Colonic mucosa (tissue), 4 donors: ENCODE measurements at regions not wholly inside any gene's neighbourhood (a gene's known extent, or its start where the extent isn't known, plus 50 kb on each side); places are given as distances from the start of the nearest gene placed in this dataset.
A peak's percentile ranks its signal among the peaks of the same experiment; 100 is the strongest.

Experiments
- DNase-seq: peaks from one replicate; pipeline ENCODE4 v3.0.0-alpha.2; 2020
- H3K27ac ChIP-seq: fragments of 200-600 bp; one replicate; pipeline ENCODE4 v1.8.0; 2021
- H3K27me3 ChIP-seq: fragments of 200-600 bp; one replicate; pipeline ENCODE4 v1.8.0; 2021
- H3K36me3 ChIP-seq: fragments of 200-600 bp; one replicate; pipeline ENCODE4 v1.8.0; 2021
- H3K4me1 ChIP-seq: fragments of 200-600 bp; one replicate; pipeline ENCODE4 v1.8.0; 2021; ENCODE audit warnings: mild to moderate bottlenecking
- H3K4me3 ChIP-seq: fragments of 200-600 bp; one replicate; pipeline ENCODE4 v1.8.0; 2021
- H3K9ac ChIP-seq, 2 donors: one replicate each; pipeline ENCODE4 v1.7.0; 2013; ENCODE audit warnings: control low read depth in 2 of 2, low read depth in 2 of 2, low read length in 2 of 2
- H3K9me3 ChIP-seq: fragments of 200-600 bp; one replicate; pipeline ENCODE4 v1.8.0; 2021
- intact Hi-C: fragments of 100-400 bp; cut with DNase I; formaldehyde crosslinking; loops from one replicate; pipeline ENCODE4 v1.14.1; 2022
- TF ChIP-seq, protein P1 (sequence below): fragments of 200-600 bp; IDR thresholded peaks from one replicate; pipeline ENCODE4 v1.8.0; 2022; ENCODE audit warnings: antibody characterized with exemption, mild to moderate bottlenecking
- donor health status: healthy.
- donor health status: DM: no; HTN: no; CAD: no.
- donor health status: DM: no; HTN: no; CAD: no.

GRCh38 chr22:27509132-27509920 is 292.2 kb downstream of the MN1 start:
- no peak overlapping the region for H3K9ac ChIP-seq
- TF ChIP-seq, protein P1, sequence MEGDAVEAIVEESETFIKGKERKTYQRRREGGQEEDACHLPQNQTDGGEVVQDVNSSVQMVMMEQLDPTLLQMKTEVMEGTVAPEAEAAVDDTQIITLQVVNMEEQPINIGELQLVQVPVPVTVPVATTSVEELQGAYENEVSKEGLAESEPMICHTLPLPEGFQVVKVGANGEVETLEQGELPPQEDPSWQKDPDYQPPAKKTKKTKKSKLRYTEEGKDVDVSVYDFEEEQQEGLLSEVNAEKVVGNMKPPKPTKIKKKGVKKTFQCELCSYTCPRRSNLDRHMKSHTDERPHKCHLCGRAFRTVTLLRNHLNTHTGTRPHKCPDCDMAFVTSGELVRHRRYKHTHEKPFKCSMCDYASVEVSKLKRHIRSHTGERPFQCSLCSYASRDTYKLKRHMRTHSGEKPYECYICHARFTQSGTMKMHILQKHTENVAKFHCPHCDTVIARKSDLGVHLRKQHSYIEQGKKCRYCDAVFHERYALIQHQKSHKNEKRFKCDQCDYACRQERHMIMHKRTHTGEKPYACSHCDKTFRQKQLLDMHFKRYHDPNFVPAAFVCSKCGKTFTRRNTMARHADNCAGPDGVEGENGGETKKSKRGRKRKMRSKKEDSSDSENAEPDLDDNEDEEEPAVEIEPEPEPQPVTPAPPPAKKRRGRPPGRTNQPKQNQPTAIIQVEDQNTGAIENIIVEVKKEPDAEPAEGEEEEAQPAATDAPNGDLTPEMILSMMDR = no peak
- H3K36me3 ChIP-seq = no peaks in the 10 kb centered on the region
- no peaks in the 10 kb centered on the region for H3K9me3 ChIP-seq
- intact Hi-C loops = no loop called here
- DNase-seq = no peak
- no peaks in the 10 kb centered on the region for H3K4me1 ChIP-seq
- no peaks in the 10 kb centered on the region for H3K27me3 ChIP-seq
- no peak overlapping the region for H3K27ac ChIP-seq
- H3K4me3 ChIP-seq = no peak overlapping the region

GRCh38 chr22:27510024-27510423 is 291.5 kb downstream of the MN1 start:
- no peak overlapping the region for H3K9ac ChIP-seq
- H3K36me3 ChIP-seq = no peaks in the 10 kb centered on the region
- DNase-seq = no peak
- no peaks in the 10 kb centered on the region for H3K27me3 ChIP-seq
- TF ChIP-seq, protein P1 = no peak
- no peak overlapping the region for H3K4me3 ChIP-seq
- intact Hi-C loops = no loop called here
- H3K4me1 ChIP-seq = no peaks in the 10 kb centered on the region
- H3K9me3 ChIP-seq = no peaks in the 10 kb centered on the region
- no peak overlapping the region for H3K27ac ChIP-seq

- no peaks in the 10 kb centered on the region for H3K4me1 ChIP-seq
- no peak overlapping the region for H3K27ac ChIP-seq
- H3K9ac ChIP-seq = no peak overlapping the region
- DNase-seq = peak; percentile 39
- TF ChIP-seq, protein P1 = no peak
- H3K9me3 ChIP-seq = no peaks in the 10 kb centered on the region
- H3K4me3 ChIP-seq = no peak overlapping the region
- no peaks in the 10 kb centered on the region for H3K27me3 ChIP-seq
- no peaks in the 10 kb centered on the region for H3K36me3 ChIP-seq
- intact Hi-C loops = no loop called here
Measured at GRCh38 chr22:27512283-27512761, 289.2 kb downstream of the MN1 start.

DNA sequence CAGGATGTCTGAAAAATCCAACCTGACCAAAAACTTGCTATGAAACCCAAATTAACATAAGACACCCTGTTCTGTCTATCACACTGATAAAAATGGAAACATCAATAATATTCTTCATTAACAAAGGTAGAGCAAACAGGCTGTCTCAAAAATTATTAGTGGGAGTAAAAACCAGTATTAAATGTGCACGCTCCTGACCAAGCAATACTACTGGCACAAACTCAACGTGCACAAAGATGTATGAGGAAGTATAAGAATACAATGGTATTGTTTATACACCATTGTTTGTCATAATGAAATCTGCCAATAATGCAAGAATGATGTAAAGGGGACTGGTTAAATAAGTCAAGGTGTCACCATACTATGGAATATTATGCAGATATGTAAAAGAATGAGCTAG is 288.5 kb downstream of the MN1 start:
- no peaks in the 10 kb centered on the region for H3K36me3 ChIP-seq
- no peaks in the 10 kb centered on the region for H3K4me1 ChIP-seq
- TF ChIP-seq, protein P1 = no peak
- no peak overlapping the region for H3K27ac ChIP-seq
- no peaks in the 10 kb centered on the region for H3K9me3 ChIP-seq
- no peak for DNase-seq
- intact Hi-C loops = no loop called here
- no peaks in the 10 kb centered on the region for H3K27me3 ChIP-seq
- no peak overlapping the region for H3K4me3 ChIP-seq
- H3K9ac ChIP-seq = no peak overlapping the region

- H3K4me3 ChIP-seq = no peak overlapping the region
- H3K9ac ChIP-seq = no peak overlapping the region
- H3K27ac ChIP-seq = no peak overlapping the region
- intact Hi-C loops = no loop called here
- TF ChIP-seq, protein P1 = no peak
- DNase-seq = no peak
- H3K27me3 ChIP-seq = no peaks in the 10 kb centered on the region
- no peaks in the 10 kb centered on the region for H3K9me3 ChIP-seq
- no peaks in the 10 kb centered on the region for H3K4me1 ChIP-seq
- no peaks in the 10 kb centered on the region for H3K36me3 ChIP-seq
Measured at GRCh38 chr22:27514601-27515523, 286.7 kb downstream of the MN1 start.
